ENCODE measurements at regions not wholly inside any gene's neighbourhood (a gene's known extent, or its start where the extent isn't known, plus 50 kb on each side); places are given as distances from the start of the nearest gene placed in this dataset.

GRCh38 chr3:17836919-17837318 is 94.5 kb upstream of the TBC1D5 start:
- TF ChIP-seq, protein P1, sequence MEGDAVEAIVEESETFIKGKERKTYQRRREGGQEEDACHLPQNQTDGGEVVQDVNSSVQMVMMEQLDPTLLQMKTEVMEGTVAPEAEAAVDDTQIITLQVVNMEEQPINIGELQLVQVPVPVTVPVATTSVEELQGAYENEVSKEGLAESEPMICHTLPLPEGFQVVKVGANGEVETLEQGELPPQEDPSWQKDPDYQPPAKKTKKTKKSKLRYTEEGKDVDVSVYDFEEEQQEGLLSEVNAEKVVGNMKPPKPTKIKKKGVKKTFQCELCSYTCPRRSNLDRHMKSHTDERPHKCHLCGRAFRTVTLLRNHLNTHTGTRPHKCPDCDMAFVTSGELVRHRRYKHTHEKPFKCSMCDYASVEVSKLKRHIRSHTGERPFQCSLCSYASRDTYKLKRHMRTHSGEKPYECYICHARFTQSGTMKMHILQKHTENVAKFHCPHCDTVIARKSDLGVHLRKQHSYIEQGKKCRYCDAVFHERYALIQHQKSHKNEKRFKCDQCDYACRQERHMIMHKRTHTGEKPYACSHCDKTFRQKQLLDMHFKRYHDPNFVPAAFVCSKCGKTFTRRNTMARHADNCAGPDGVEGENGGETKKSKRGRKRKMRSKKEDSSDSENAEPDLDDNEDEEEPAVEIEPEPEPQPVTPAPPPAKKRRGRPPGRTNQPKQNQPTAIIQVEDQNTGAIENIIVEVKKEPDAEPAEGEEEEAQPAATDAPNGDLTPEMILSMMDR (IDR thresholded peaks at IDR 0.05) = no peak
- TF ChIP-seq POLR2A (IDR thresholded peaks at IDR 0.05) = no peak
